ENCODE measurements at regions not wholly inside any gene's neighbourhood (a gene's known extent, or its start where the extent isn't known, plus 50 kb on each side); places are given as distances from the start of the nearest gene placed in this dataset.

GRCh38 chr3:194056731-194057415 lies 79.1 kb upstream of the HES1 start:
- no peak overlapping the region for H3K4me3 Mint-ChIP-seq (ENCODE audit: low read depth, unreplicated experiment)
- H3K27ac Mint-ChIP-seq (ENCODE audit: unreplicated experiment) = peak overlapping the region; percentile 76
- TF ChIP-seq, protein P1, sequence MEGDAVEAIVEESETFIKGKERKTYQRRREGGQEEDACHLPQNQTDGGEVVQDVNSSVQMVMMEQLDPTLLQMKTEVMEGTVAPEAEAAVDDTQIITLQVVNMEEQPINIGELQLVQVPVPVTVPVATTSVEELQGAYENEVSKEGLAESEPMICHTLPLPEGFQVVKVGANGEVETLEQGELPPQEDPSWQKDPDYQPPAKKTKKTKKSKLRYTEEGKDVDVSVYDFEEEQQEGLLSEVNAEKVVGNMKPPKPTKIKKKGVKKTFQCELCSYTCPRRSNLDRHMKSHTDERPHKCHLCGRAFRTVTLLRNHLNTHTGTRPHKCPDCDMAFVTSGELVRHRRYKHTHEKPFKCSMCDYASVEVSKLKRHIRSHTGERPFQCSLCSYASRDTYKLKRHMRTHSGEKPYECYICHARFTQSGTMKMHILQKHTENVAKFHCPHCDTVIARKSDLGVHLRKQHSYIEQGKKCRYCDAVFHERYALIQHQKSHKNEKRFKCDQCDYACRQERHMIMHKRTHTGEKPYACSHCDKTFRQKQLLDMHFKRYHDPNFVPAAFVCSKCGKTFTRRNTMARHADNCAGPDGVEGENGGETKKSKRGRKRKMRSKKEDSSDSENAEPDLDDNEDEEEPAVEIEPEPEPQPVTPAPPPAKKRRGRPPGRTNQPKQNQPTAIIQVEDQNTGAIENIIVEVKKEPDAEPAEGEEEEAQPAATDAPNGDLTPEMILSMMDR (IDR thresholded peaks at IDR 0.05; ENCODE audit: unreplicated experiment) = no peak
- H3K9me3 Mint-ChIP-seq (ENCODE audit: low read depth, unreplicated experiment) = peaks cover 6% of the 10 kb centered on the region
- no peaks in the 10 kb centered on the region for H3K27me3 Mint-ChIP-seq (ENCODE audit: unreplicated experiment)
- H3K36me3 Mint-ChIP-seq (ENCODE audit: insufficient read depth, unreplicated experiment) = peaks cover 12% of the 10 kb centered on the region
- H3K4me1 Mint-ChIP-seq (ENCODE audit: low read depth, unreplicated experiment) = peaks cover 46% of the 10 kb centered on the region
- CTCF ChIA-PET = interaction anchor here (0.8 to 1.2 kb wide), 2 partner anchors 54 to 78 kb away, joined by 3 to 5 read pairs; no protein-coding TSS in a partner anchor
- no TSS peak for BruUV-seq (replicated peaks)
- intact Hi-C loops (cut with micrococcal nuclease; ENCODE audit: unreplicated experiment) = no loop called here
- DNase-seq = peak; percentile 83

- no TSS peak for BruUV-seq (replicated peaks)
- DNase-seq = no peak
- TF ChIP-seq, protein P1 (IDR thresholded peaks at IDR 0.05; ENCODE audit: unreplicated experiment) = no peak
- Mint-ChIP-seq H3K9me3 (ENCODE audit: low read depth, unreplicated experiment) (peaks cover 4% of the 10 kb centered on the region), H3K27me3 (ENCODE audit: unreplicated experiment) (no peaks in the 10 kb centered on the region), H3K4me1 (ENCODE audit: low read depth, unreplicated experiment) (peaks cover 49% of the 10 kb centered on the region), H3K4me3 (ENCODE audit: low read depth, unreplicated experiment) (peak overlapping the region; percentile 38), H3K36me3 (ENCODE audit: insufficient read depth, unreplicated experiment) (peaks cover 12% of the 10 kb centered on the region), H3K27ac (ENCODE audit: unreplicated experiment) (peak overlapping the region; percentile 22)
- intact Hi-C loops (cut with micrococcal nuclease; ENCODE audit: unreplicated experiment) = no loop called here
- CTCF ChIA-PET = interaction anchor here (0.7 to 1.2 kb wide), 3 partner anchors 55 to 323 kb away, joined by 3 to 5 read pairs (median 3); no protein-coding TSS in a partner anchor
These were observed 78.3 kb upstream of the HES1 start for GRCh38 chr3:194057570-194058188.

DNA sequence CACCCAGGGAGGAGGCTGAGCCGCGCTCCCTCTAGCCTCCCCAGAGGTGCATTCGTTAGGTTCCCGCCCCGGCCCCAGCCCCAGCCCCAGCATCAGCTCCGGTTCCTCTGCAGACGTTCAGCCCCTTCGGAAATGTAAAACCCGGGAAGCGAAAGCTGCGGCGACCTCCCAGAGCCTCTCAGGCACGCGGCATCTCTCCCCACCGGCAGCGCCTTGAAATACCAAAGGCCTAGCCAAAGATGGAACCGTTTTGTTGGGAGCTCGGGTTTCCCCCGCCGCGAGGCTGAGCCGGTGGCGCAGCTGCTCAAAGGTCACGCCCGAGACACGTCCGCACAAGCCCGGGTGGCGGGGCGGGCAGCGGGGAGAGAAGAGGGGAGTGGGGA lies 77.8 kb upstream of the HES1 start:
- no peaks in the 10 kb centered on the region for H3K27me3 Mint-ChIP-seq (ENCODE audit: unreplicated experiment)
- TF ChIP-seq, protein P1 (IDR thresholded peaks at IDR 0.05; ENCODE audit: unreplicated experiment) = no peak
- no TSS peak for BruUV-seq (replicated peaks)
- intact Hi-C loops (cut with micrococcal nuclease; ENCODE audit: unreplicated experiment) = no loop called here
- H3K4me1 Mint-ChIP-seq (ENCODE audit: low read depth, unreplicated experiment) = peaks cover 54% of the 10 kb centered on the region
- peaks cover under 1% of the 10 kb centered on the region for H3K9me3 Mint-ChIP-seq (ENCODE audit: low read depth, unreplicated experiment)
- H3K36me3 Mint-ChIP-seq (ENCODE audit: insufficient read depth, unreplicated experiment) = peaks cover 12% of the 10 kb centered on the region
- H3K27ac Mint-ChIP-seq (ENCODE audit: unreplicated experiment) = peak overlapping the region; percentile 22
- CTCF ChIA-PET = interaction anchor here (0.7 to 1.2 kb wide), 5 partner anchors 40 to 323 kb away, joined by 3 to 8 read pairs (median 3); no protein-coding TSS in a partner anchor
- peak; percentile 54 for DNase-seq
- peak overlapping the region; percentile 38 for H3K4me3 Mint-ChIP-seq (ENCODE audit: low read depth, unreplicated experiment)

- peaks cover 12% of the 10 kb centered on the region for H3K36me3 Mint-ChIP-seq (ENCODE audit: insufficient read depth, unreplicated experiment)
- no peak overlapping the region for H3K4me3 Mint-ChIP-seq (ENCODE audit: low read depth, unreplicated experiment)
- H3K27ac Mint-ChIP-seq (ENCODE audit: unreplicated experiment) = no peak overlapping the region
- H3K9me3 Mint-ChIP-seq (ENCODE audit: low read depth, unreplicated experiment) = no peaks in the 10 kb centered on the region
- CTCF ChIA-PET = interaction anchor here (0.7 to 1.6 kb wide), 6 partner anchors 12 to 324 kb away, joined by 3 to 8 read pairs (median 3); no protein-coding TSS in a partner anchor
- H3K27me3 Mint-ChIP-seq (ENCODE audit: unreplicated experiment) = no peaks in the 10 kb centered on the region
- TF ChIP-seq, protein P1 (IDR thresholded peaks at IDR 0.05; ENCODE audit: unreplicated experiment) = no peak
- H3K4me1 Mint-ChIP-seq (ENCODE audit: low read depth, unreplicated experiment) = peaks cover 58% of the 10 kb centered on the region
- no peak for DNase-seq
- no TSS peak for BruUV-seq (replicated peaks)
- intact Hi-C loops (cut with micrococcal nuclease; ENCODE audit: unreplicated experiment) = no loop called here
These were observed 77.2 kb upstream of the HES1 start for GRCh38 chr3:194058753-194059152.

All from Calu3 (cell line).